ENCODE measurements at regions not wholly inside any gene's neighbourhood (a gene's known extent, or its start where the extent isn't known, plus 50 kb on each side); places are given as distances from the start of the nearest gene placed in this dataset.

DNA sequence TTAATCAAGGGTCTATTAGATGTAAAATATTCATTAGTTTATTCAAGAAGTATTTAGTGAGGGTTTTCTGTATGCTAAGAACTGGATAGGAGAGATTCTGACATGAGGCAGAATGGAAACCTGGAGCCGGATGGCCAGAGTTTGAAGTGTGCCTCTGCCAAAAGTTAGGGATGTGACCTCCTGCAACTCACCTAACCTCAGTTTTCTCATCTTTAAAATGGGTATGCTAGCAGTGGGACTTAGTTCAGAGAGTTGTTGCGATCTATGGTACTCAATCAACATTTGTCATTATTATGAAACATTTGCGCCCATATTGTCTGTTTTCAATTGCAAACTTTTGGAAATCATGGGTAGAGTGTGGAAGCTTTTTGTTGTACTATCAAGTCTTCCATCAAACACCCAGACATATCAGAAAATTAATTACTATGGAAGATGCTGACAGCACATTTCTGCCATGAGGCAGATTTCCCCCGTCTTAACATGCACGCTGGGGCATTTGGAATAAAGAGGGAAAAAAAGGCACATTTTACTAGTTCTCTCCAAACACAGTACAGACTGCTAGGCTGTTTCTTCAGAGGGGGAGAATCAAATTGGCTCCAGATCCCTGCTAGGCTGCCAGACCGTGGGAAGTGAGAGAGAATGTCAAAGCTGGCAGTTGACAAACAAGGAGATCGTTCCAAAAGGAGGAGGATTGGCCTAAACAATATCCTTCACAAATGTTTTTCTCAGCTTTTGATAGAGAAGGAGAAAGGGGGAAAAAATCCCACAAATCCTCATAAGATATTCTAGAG is 205.3 kb upstream of the TSHZ2 start:
- TF ChIP-seq MAF1 (CRISPR knock-in tag; IDR thresholded peaks at IDR 0.05; ENCODE audit: borderline replicate concordance) (no peak), MAFF (IDR thresholded peaks at IDR 0.05; ENCODE audit: low read depth, low read length) (0 out of 2 replicates have a peak, but pooled peaks have one; percentile 5), HNRNPLL (IDR thresholded peaks at IDR 0.05; ENCODE audit: low read depth, low read length, poor library complexity, severe bottlenecking) (no peak), ZNF143 (CRISPR knock-in tag; IDR thresholded peaks at IDR 0.05) (no peak), ZNF160 (CRISPR knock-in tag; IDR thresholded peaks at IDR 0.05) (no peak), ZNF629 (CRISPR knock-in tag; conservative IDR thresholded peaks at IDR 0.05) (peak; percentile 57; the same call in 1 of the 2 replicates), RFXANK (CRISPR knock-in tag; IDR thresholded peaks at IDR 0.05) (no peak), MAFK (conservative IDR thresholded peaks at IDR 0.05 in 1 of 2, IDR thresholded peaks at IDR 0.05 in 1 of 2; ENCODE audit: low read length in 2 of 2) (peak; percentile 7 to 38; a peak in 2 of 4 replicates), ZNF34 (CRISPR knock-in tag; IDR thresholded peaks at IDR 0.05; ENCODE audit: borderline replicate concordance) (no peak)
- FAIRE-seq (no peak), DNase-seq (ENCODE audit: low spot score) (no peak), ATAC-seq (no peak)
- Histone ChIP-seq H3K9ac (ENCODE audit: insufficient read depth, low read depth, low read length) (no peak overlapping the region), H3K4me3 (replicated peaks in 1 of 3; ENCODE audit: insufficient read depth in 1 of 3, low read depth in 2 of 3, low read length in 3 of 3) (no peak overlapping the region), H3K27ac (ENCODE audit: extremely low read length, insufficient read depth, low read length) (no peak overlapping the region), H3K36me3 (replicated peaks in 1 of 2; ENCODE audit: control insufficient read depth in 1 of 2, insufficient read depth in 2 of 2, low read length in 2 of 2) (no peaks in the 10 kb centered on the region), H3K27me3 (ENCODE audit: control insufficient read depth in 1 of 2, insufficient read depth in 2 of 2, low read length in 2 of 2) (no peaks in the 10 kb centered on the region), H3K4me2 (ENCODE audit: low read depth, low read length) (no peak overlapping the region), H4K20me1 (ENCODE audit: insufficient read depth, low read length) (no peaks in the 10 kb centered on the region), H3K9me3 (ENCODE audit: low read length) (peaks cover under 1% of the 10 kb centered on the region; the same call in 1 of the 2 replicates), H3K4me1 (ENCODE audit: insufficient read depth, low read length) (no peaks in the 10 kb centered on the region), H3K79me2 (ENCODE audit: insufficient read depth, low read length) (no peaks in the 10 kb centered on the region), H2AFZ (ENCODE audit: low read length) (no peak overlapping the region)
- intact Hi-C loops (cut with micrococcal nuclease; ENCODE audit: unreplicated experiment) = no loop called here
- CTCF ChIA-PET (ENCODE audit: low intra/inter-chr PET ratio, low total read pairs) = no interaction called here
- WGBS (ENCODE audit: low lambda C conversion rate) = 40% methylated on average over 7 of the region's 7 CpGs
- POLR2A ChIA-PET = no interaction called here
- in situ Hi-C loops (cut with HindIII; ENCODE audit: extremely low pct_ligation_motif_present, low pct_unique_long_range_greater_than_20kb) = no loop called here
- BruUV-seq (replicated peaks) = no TSS peak
